Fibroblast of the aortic adventitia (primary cell): ENCODE measurements at regions not wholly inside any gene's neighbourhood (a gene's known extent, or its start where the extent isn't known, plus 50 kb on each side); places are given as distances from the start of the nearest gene placed in this dataset.

Source experiments
- DNase-seq: peaks from one replicate; pipeline ENCODE4 v3.0.0-alpha.2; 2010; ENCODE audit warnings: low read depth
- H3K4me3 ChIP-seq: 2 replicates; pipeline ENCODE4 v1.5.1; 2011; ENCODE audit warnings: low read depth, mild to moderate bottlenecking, control low read depth, low read length, moderate library complexity
- TF ChIP-seq, protein P1 (sequence below): IDR thresholded peaks from 2 replicates; pipeline ENCODE4 v1.5.1; 2011; ENCODE audit warnings: mild to moderate bottlenecking, low read length, control low read depth, inconsistent platforms; ENCODE audit not compliant: insufficient read depth

DNA sequence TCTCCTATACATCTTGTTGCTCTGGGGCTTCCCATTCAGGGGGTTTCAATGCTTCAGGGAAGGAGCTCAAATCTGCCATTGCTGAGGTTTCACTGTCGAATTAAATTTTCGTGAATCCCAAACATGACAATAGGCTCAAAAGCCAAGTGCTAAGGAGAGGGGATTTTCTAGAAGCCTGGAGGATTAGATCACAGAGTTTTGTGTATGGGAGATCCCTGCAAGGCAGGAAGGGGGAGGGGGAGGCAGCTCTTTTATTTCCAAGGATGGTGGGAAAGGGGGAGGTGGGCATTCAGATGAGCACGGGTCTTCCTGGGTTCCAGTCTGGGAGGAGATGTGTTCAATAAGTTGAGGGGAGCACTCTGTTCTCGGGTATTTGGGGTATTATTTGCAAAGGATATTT lies 69.9 kb upstream of the DLG1 start:
- TF ChIP-seq, protein P1, sequence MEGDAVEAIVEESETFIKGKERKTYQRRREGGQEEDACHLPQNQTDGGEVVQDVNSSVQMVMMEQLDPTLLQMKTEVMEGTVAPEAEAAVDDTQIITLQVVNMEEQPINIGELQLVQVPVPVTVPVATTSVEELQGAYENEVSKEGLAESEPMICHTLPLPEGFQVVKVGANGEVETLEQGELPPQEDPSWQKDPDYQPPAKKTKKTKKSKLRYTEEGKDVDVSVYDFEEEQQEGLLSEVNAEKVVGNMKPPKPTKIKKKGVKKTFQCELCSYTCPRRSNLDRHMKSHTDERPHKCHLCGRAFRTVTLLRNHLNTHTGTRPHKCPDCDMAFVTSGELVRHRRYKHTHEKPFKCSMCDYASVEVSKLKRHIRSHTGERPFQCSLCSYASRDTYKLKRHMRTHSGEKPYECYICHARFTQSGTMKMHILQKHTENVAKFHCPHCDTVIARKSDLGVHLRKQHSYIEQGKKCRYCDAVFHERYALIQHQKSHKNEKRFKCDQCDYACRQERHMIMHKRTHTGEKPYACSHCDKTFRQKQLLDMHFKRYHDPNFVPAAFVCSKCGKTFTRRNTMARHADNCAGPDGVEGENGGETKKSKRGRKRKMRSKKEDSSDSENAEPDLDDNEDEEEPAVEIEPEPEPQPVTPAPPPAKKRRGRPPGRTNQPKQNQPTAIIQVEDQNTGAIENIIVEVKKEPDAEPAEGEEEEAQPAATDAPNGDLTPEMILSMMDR = no peak
- no peak overlapping the region for H3K4me3 ChIP-seq
- no peak for DNase-seq

DNA sequence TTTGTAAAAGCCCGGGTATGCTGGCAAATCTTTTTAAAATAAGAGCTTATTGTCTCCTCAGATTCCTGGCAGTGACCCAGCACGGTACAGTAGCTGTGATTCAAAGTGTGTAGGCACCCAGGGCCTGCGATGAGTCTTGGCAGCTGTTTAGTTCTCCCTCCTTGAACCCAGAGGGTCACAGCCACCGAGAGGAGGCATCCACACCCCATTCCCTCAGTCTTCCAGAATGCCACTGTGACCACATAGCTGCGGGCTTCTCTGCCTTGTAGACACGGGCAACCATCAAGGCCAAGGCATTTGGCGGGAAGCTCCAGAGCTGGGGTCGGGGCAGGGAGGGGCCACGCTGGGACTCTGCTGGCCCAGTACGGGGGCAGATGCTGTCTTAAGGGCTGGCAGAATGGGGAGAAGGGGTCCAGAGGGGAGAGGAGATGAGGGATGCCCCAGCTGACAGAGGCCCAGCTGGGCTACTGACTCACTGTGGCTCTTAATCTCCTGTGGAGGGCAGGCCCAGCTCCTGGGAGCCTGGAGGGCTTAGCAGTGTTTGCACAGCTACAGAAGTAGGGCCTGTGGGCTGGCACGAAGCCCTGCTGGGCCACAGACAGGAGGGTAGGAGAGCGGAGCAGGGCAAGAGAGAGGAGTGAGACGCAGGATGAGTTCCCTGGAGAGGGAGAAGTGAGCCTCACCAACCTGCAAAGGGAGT lies 68.8 kb upstream of the DLG1 start:
- no peak overlapping the region for H3K4me3 ChIP-seq
- TF ChIP-seq, protein P1 = no peak
- no peak for DNase-seq

DNA sequence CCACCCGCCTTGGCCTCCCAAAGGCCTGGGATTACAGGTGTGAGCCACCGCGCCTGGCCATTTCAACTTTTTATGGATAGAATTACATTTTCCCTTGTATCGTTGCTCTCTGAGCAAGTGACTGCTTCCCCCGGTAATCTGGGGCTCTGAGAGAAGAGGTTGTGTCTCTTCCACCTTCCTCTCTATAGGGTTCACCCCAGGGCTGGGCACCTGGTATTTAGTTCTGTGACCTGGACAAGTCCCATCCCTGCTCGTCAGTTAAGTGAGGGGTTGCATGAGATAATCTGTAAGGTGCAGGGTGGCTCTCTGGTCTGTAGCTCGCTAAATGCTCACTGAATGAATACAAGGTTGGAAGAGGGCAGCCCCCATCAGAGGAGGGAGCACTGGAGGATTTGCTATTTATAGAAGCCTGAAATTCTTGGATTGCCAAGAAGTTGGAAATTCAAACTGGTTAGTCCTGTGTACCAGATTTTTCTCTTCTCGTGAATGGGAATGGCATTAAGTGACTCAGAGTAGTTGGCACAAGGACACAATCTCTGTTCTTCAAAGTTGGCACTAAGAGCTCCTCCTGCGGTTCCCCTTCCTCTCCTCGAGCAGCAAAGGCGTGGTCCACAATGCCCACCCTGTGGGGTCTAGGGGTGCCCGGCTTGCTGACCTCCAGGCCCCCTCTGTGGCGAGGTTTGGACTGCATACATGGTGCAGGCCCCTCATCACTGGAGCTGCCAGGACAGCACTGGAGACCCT lies 68.1 kb upstream of the DLG1 start:
- H3K4me3 ChIP-seq = no peak overlapping the region
- DNase-seq = peak; percentile 23
- TF ChIP-seq, protein P1 = no peak

DNA sequence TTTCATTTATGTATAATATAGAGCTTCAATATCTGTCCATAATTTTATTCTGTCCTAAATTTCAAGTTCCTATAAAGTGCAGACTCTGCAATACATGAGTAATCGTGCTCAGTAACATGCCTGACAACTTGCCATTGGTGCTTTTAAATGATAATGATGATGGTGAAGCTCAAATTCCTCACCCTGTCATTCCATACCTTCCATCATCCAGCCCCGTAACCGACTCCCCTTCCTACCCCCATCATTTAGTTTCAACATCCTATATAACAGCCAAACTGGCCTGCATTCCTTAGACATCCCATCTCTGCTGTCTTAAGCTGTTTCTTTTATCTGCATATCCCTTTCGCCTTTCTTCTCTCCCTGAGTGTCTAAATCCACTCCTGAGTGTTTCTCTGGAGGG lies 67.2 kb upstream of the DLG1 start:
- no peak for DNase-seq
- no peak overlapping the region for H3K4me3 ChIP-seq
- TF ChIP-seq, protein P1 = no peak

DNA sequence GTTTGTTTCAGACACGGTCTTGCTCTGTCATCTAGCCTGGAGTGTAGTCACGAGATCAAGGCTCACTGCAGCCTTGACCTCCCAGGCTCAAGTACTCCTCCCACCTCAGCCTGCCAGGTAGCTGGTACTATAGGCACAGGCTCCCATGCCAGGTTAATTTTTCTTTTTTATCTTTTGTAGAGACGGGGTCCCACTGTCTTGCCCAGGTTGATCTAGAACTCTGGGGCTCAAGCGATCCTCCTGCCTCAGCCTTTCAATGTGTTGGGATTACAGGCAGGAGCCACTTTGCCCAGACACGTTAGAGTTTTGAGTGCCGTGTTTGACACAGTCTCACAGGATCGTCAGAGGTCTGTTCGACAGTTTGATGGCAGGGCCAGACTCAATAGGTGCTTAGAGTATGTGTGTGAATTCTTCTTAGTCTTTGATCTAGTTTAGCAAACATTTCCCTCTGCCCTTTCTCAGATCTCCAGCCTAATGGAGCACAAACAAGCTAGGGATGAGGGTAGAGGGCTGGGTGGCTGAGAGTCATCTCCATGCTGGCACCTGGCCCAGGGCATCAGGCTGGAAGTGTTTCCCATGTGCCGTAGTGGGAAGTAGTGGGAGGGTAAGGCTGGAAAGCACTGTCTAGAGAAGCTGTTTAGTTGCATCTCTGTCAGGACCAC lies 66.1 kb upstream of the DLG1 start:
- TF ChIP-seq, protein P1 = no peak
- DNase-seq = no peak
- no peak overlapping the region for H3K4me3 ChIP-seq

DNA sequence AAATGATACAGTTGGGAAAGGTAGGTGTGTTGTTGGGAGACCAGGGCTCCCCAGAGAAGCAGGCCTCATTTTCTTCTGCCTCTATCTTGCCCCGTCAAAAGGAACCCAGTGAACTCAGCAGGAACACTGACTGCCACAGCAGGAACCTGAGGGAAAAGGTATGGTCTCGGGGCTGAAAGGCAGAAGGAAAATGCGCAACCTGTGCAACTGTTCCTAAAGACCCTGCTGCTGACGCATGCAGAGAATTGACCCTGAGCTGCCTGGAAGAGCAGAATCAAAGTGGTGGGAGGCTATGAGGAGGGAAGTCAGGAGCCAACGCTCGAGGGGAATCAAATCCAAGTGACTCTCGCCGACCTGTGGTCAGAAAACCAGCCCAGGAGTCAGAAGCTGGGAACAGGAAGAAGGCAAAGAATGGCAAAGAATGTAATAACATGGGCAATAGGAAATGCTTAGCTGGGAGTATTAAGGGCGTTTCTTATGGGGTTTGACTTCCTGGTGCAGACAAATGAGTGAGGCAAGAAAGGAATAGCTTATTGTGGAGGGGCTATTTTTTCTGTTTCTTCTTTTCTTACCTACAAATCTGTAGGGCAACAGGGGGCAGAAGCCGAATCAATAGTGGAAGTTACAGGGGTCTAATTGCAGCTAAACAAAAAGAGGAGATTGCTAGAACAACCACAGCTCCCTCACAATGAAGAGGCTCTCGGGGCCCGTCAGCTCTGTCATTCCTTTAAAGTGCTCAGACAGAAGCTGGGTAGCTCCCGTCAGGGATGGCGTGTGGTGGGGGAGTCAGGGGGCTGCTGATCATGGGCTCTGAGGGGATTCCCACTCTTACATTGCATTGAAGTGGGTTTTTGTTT lies 65.4 kb upstream of the DLG1 start:
- no peak overlapping the region for H3K4me3 ChIP-seq
- no peak for DNase-seq
- TF ChIP-seq, protein P1 = no peak
